ENCODE measurements at regions not wholly inside any gene's neighbourhood (a gene's known extent, or its start where the extent isn't known, plus 50 kb on each side); places are given as distances from the start of the nearest gene placed in this dataset.

DNA sequence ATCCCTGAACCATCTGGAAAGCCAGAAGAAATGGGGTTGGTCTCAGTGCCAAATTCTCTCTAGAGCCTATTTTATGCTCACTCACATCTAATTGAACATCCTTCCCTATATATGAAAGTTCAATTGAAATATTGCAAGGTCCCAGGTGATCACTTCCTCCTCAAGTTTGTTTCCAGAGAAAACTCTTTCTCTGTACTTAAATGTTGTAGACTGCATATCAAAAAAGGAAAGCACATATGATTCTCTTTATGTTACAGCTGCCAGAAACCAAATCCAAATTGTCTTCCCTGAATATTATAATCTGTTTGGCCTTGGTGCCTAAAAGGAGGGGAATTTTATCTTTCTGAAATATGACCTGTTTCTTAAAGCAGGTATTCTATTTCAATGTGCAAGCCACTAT lies 93.3 kb downstream of the SHOX2 start:
- TF ChIP-seq, protein P1, sequence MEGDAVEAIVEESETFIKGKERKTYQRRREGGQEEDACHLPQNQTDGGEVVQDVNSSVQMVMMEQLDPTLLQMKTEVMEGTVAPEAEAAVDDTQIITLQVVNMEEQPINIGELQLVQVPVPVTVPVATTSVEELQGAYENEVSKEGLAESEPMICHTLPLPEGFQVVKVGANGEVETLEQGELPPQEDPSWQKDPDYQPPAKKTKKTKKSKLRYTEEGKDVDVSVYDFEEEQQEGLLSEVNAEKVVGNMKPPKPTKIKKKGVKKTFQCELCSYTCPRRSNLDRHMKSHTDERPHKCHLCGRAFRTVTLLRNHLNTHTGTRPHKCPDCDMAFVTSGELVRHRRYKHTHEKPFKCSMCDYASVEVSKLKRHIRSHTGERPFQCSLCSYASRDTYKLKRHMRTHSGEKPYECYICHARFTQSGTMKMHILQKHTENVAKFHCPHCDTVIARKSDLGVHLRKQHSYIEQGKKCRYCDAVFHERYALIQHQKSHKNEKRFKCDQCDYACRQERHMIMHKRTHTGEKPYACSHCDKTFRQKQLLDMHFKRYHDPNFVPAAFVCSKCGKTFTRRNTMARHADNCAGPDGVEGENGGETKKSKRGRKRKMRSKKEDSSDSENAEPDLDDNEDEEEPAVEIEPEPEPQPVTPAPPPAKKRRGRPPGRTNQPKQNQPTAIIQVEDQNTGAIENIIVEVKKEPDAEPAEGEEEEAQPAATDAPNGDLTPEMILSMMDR (IDR thresholded peaks at IDR 0.05) = no peak
- no peak for TF ChIP-seq EP300 (IDR thresholded peaks at IDR 0.05)
